DLD1 (cell line): ENCODE measurements at regions not wholly inside any gene's neighbourhood (a gene's known extent, or its start where the extent isn't known, plus 50 kb on each side); places are given as distances from the start of the nearest gene placed in this dataset.

ENCODE experiments used
- in situ Hi-C: cut with HindIII; loops from 2 replicates; pipeline ENCODE4 v1.10.0; 2017; ENCODE audit warnings: low sequenced_read_pairs

DNA sequence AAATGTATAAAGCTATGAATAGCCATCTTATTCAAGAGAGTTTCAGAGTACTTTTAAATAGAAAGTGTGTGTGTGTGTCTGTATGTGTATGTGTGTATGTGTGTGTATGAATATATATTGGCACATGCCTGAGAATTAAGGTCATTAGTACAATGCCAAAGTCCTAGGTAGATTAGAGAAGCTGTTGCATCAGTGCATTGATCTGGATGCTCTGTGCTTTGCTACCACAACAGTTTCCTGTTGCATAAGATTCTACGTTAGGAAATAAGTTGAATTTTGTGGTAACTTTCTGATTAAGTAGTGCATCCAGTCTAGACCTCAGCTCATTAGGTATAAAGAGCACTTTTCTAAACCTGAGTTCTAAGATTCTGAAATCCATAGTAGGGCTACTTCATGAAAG is 1102.8 kb upstream of the KLHL29 start:
- in situ Hi-C loops: no loop called here

DNA sequence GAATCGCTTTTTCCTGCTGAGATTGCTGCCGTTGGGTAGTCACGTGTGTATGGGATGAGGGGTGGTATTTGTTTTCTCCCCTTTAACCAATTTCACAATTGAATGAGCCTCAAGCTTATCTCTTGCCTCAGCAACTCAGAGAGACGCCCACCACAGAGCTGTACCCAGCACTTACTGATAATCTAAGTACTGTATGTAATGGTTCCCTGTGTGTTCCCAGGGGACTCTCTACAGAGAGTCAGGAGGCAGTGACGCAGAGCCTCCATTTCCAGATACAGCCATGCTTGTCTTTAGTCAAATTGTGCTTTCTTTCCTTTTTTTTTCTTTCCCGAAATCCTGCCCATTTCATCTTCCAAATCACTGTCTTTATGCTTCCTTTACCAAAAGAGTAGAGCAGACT is 1102.1 kb upstream of the KLHL29 start:
- in situ Hi-C loops: no loop called here

DNA sequence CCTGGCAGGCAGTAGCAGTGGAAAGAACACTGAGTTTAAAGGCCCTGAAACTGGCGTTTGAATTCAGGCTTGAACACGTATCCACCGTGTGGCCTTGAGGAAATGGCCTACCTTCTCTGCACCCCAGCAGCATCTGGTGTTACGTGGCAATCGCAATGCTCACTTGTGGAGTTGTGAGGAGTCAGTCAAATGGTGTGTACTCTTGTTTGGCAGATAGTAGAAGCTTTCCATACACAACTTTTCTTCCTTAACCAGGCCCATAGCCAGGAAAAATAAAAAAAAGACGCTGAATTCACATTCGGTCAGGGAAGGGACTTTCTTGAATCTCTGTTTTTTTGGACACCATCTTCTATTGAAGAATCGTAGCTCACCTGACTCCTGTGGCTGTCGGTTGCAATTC is 1101.5 kb upstream of the KLHL29 start:
- in situ Hi-C loops: no loop called here

GRCh38 chr2:22290302-22290701 is 1094.7 kb upstream of the KLHL29 start:
- in situ Hi-C loops: no loop called here

DNA sequence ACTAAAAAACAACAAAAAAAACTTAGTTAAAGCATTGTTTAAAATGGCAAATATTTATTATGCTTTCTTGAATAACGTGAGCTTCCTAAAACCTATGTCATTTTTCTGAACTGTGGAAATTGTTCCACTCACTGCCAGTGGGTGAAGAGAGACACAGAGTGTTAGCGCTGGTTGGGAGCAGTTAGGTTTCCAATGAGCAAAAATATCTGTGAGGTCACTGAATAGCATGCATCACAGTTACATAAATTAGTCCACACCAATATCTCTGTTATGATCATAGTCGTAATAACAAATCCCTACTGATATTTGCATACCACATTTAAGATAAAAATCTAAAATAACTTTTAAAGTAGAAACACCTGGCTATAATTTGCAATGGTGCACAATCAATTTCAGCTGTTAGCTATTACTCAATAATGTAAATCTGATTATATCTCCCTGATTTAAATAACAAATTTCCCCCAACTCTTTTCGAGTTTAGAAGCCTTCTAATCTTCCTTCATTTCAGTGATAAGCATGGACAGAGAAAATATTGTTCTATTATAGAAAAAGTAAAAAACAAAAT is 1094.0 kb upstream of the KLHL29 start:
- in situ Hi-C loops: no loop called here

GRCh38 chr2:22301228-22301627 is 1083.8 kb upstream of the KLHL29 start:
- in situ Hi-C loops: no loop called here

- in situ Hi-C loops: no loop called here
Observed at GRCh38 chr2:22326250-22326649, 1058.7 kb upstream of the KLHL29 start.

DNA sequence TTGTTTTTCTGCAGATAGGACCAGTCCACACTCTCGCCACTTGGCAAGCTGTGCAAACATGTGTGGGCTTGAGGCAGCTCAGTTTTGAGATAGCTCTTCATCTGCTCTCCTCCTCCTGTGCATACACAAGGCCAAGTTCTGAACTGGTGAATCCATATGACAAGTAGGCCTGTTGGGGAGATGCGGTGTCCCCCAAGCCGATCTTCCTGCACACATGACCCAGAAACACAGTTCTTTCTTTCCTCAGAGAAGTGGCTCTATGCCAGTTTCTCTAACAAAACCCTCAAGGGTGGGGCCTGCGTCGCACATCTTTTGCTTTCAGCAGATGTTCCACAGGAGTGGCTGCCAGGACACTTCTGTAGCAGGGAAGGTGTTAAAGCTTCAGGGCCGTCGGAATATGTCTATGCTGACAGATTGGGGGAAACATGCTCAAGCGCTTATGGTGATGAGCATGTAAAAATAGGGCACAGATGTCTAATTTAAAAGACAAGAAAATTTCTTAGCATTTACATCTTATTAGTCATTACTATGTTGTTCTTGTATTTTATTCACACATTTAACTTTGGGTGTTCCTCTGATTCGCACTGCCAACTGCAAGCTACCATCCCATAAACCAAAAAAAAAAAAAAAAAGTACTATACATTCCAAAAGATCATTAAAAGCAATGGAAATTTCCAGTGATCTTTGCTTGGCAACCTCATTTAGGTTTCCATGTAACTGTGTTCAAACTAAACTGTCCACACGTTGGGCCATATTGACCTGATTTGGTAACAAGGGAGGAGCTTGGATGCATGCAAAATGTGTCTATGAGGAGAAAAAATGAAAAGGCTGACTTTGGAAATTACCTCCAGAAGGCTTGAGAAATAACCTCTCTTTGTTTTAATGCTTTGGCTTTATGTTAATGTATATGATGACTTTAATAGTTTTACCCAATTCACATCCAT is 1055.5 kb upstream of the KLHL29 start:
- in situ Hi-C loops: no loop called here

- in situ Hi-C loops: no loop called here
Observed at GRCh38 chr2:22336414-22336813, 1048.6 kb upstream of the KLHL29 start.

GRCh38 chr2:22340716-22341115 is 1044.3 kb upstream of the KLHL29 start:
- in situ Hi-C loops: no loop called here

DNA sequence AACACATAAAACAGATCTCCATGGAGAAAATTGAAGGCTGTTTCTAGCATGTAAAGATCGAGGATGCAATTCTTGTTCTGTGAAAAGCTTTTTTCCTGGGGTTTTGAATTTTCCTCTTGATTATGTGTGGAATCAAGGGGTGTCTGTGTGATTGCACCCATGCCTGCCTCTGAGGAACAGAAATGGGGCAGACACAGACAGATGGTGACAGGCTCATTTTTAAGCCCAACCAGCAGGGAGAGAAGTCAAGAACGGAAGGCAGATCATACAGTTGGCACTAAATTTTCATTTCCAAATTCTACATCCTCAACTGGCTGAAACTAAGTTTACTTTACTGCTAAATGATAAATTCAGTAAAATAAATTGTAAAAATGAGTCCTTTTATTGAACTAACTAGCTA is 1037.7 kb upstream of the KLHL29 start:
- in situ Hi-C loops: no loop called here

DNA sequence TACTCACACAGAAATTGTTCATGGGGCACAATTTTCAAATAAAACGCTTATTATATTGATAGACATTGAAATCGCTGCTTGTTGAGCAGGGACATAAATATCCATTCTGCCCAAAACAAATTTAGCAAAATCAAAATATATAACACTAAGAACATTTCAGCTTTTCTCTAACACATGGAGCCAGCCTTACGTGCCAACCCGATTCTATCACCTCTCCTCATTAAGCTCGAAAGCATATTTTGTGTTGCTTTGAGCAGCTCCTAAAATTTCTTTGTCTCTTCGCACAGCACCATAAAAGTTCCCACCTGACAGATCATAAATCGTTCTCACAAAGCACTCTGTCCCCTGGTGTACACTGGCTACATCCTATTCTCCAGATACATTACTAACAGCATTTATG is 1034.4 kb upstream of the KLHL29 start:
- in situ Hi-C loops: no loop called here

DNA sequence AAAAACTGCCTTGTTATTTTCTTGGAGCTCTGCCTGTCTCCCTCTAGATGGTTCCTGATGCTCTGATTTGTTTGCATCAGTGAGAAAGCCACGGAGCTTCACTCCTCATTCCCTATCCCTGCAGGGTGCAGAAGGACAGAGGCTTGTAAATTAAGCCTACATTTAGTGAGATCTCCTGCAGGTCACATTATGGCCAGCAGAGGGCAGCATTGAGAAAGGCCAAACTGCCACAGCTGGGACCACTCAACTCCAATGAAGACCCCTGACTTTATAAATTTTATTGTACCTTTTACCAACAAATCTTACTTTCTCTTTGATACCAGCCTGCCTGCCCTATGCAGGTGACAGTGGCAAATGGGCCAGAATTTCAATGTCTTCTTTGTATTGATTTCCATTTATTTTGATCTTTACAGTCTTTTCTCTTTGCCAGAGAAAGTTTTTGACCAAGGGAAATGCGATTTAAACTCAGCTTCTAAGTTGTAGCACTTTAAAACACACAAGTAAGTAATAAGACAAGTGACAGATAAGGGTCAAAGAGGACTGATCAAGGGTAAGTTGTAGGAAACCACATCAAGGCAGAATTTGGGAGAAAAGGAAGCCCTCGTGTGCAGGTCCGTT is 1029.1 kb upstream of the KLHL29 start:
- in situ Hi-C loops: no loop called here

DNA sequence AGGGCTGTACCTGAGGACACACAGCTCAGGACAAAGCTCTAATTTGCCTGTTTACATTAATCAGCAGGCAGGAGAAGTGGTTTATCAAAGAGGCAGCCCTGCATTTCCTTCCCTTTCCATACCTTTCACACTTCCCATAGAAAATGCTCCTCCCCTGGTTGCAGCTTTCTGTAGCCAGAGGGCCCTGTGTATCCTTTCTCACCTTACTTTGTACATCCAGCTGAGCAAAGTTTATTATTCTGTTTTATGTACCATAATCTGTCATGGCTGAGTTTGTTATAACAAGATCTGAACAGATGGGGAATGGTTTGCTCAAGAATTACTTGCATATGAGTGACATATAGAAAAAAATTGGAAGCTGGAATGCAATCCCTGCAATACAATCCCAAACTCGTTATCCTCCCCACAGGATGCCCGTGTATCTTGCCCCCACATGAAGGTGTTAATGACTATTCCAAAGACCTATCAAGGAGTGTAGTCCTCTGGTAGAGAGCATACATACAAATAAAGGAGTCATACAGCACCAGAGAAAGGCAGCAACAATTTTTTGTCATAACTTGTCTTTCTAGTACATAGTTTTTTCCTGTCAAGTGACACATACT is 1025.8 kb upstream of the KLHL29 start:
- in situ Hi-C loops: no loop called here

DNA sequence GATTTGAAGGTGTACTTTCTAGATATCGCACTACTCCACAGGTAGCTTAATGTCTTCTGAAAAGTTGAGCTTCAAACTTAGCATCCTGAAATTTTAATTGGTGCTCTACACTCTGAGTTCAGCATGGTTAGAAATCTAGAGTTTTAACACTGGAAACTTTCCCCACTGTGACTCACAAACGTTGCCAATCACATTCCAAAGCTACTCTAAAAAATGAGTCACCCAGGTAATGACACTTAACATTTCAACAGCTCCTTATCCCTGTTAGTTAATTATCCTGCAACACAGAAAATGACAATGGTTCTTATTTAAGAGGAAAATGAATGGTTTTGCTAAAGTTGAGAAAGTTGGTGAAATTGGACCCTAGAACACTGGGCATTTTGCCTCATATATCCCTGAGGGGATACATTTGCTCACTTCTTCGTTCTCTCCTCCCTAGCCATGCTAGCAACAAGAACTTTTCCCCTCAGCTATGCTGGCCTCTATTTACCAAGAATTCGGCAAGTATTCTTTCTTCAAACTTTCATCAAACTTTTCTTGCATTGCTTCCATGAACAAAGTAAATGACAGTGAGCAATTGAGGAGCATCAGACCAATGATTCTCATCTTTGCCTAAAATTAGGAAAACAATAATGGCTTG is 1024.1 kb upstream of the KLHL29 start:
- in situ Hi-C loops: no loop called here

DNA sequence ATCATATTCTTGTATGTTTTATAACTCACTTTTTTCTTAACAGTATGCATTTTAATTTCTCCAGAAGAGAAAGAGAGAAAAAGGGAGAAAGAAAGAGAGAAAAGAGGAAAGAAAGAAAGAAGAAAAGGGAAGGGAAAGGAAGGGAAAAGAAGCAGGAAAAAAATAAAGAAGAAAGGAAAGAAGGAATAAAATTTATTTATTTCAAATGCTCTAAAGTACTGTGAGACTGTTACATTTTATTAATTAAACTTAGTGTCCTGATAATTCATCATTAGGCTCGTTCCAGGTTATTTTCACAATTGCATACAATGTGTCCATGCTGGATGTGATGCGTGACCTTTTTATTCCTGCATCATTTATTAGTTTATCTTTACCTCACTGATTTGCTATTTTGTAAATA is 1023.4 kb upstream of the KLHL29 start:
- in situ Hi-C loops: no loop called here

GRCh38 chr2:22375096-22375495 is 1009.9 kb upstream of the KLHL29 start:
- in situ Hi-C loops: no loop called here

DNA sequence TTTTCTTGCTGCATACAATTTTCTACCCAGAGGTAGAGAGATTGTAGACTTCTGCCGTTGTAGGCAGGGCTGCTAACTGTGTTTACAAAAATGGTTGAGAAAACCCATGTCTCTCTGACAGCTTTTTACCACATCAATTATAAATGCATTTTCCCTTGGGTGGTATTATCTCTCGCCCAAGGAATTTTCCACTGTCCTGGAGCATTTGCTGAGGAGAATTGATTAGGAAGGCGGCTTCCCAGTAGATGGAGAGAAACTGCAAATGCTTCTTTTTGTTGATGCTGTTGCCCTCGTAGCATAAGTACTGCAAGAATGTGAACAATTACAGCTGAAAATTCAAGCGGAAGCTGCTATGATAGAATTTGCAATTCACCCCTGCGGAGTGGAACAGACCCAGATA is 1007.7 kb upstream of the KLHL29 start:
- in situ Hi-C loops: no loop called here

GRCh38 chr2:22382479-22383169 is 1002.4 kb upstream of the KLHL29 start:
- in situ Hi-C loops: no loop called here

DNA sequence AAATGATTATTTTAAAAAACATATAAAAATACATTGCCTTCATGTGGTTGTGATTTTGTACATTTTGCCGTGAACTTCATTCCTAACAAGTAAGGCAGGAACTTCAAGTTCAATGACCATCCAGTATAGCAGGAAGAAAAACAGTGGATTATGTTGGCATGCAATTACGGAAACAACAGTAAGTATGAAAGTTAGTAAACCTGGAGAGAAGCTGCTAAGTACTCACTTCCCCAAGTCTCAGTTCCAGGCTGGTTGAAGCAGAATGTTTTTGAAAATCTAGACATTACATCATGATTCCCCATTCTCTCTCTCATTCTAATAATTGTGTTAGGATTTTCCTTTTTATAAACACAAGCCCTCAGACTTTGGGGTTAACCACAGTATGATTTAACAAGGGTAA is 987.1 kb upstream of the KLHL29 start:
- in situ Hi-C loops: no loop called here

DNA sequence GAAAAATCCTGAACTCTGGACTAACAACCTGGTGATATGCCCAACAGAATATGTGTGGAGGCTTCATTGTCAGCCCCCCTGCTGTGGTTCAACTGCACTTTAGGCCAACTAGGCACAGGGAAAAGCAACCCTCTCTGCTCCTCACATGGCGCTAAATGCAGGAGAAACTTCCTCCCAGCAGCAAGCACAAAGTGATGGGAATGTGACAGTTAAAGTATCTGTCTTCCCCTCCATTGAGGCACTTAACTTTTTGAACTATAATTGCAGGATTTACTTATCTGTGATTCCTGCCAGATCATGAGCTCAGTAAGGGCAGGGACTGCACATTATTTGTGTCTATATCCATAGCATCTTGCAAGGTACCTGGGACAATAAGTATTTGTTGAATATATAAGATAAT is 981.2 kb upstream of the KLHL29 start:
- in situ Hi-C loops: no loop called here
